Loucy (cell line): ENCODE measurements at regions not wholly inside any gene's neighbourhood (a gene's known extent, or its start where the extent isn't known, plus 50 kb on each side); places are given as distances from the start of the nearest gene placed in this dataset.

Experiments
- H2AFZ ChIP-seq: fragments of 200-600 bp; sonication (generic); 2 replicates; pipeline ENCODE4 v1.6.0; 2016; ENCODE audit warnings: antibody characterized with exemption, mild to moderate bottlenecking, low read length, moderate library complexity
- H3F3A ChIP-seq: fragments of 200-600 bp; 2 replicates; pipeline ENCODE4 v1.6.0; 2016; ENCODE audit warnings: antibody characterized with exemption, low read depth, mild to moderate bottlenecking
- H3K27me3 ChIP-seq: fragments of 200-600 bp; sonication (generic); 2 replicates; pipeline ENCODE4 v1.6.1; 2014; ENCODE audit warnings: low read length, mild to moderate bottlenecking; ENCODE audit not compliant: insufficient read depth, poor library complexity, severe bottlenecking
- H3K36me3 ChIP-seq: fragments of 200-600 bp; sonication (generic); 2 replicates; pipeline ENCODE4 v1.6.1; 2016; ENCODE audit warnings: low read length; ENCODE audit not compliant: insufficient read depth
- H3K4me1 ChIP-seq: fragments of 200-600 bp; sonication (generic); 2 replicates; pipeline ENCODE4 v1.5.1; 2014; ENCODE audit warnings: low read length, mild to moderate bottlenecking; ENCODE audit not compliant: insufficient read depth, poor library complexity, severe bottlenecking
- H3K4me2 ChIP-seq: fragments of 200-600 bp; sonication (generic); 2 replicates; pipeline ENCODE4 v1.6.0; 2014; ENCODE audit warnings: antibody characterized with exemption, low read length, low read depth, mild to moderate bottlenecking; ENCODE audit not compliant: poor library complexity, severe bottlenecking
- H3K4me3 ChIP-seq: fragments of 200-600 bp; sonication (generic); 2 replicates; pipeline ENCODE4 v1.5.1; 2014; ENCODE audit warnings: low read length, mild to moderate bottlenecking, mixed read lengths; ENCODE audit not compliant: poor library complexity, severe bottlenecking
- H3K79me2 ChIP-seq: fragments of 200-600 bp; sonication (generic); 2 replicates; pipeline ENCODE4 v1.6.1; 2014; ENCODE audit warnings: low read length; ENCODE audit not compliant: insufficient read depth
- H3K9ac ChIP-seq: fragments of 200-600 bp; sonication (generic); 2 replicates; pipeline ENCODE4 v1.6.0; 2014; ENCODE audit warnings: mild to moderate bottlenecking, low read depth, low read length, moderate library complexity; ENCODE audit not compliant: poor library complexity, severe bottlenecking
- H3K9me2 ChIP-seq: fragments of 200-600 bp; sonication (generic); replicated peaks from 2 replicates; pipeline ENCODE4 v1.6.1; 2016; ENCODE audit warnings: low read depth, low read length, mixed read lengths
- H3K9me3 ChIP-seq: fragments of 200-600 bp; sonication (generic); 2 replicates; pipeline ENCODE4 v1.6.1; 2014; ENCODE audit warnings: mild to moderate bottlenecking, antibody characterized with exemption, low read length, low read depth; ENCODE audit not compliant: insufficient read depth
- H4K20me1 ChIP-seq: fragments of 200-600 bp; sonication (generic); 2 replicates; pipeline ENCODE4 v1.6.0; 2014; ENCODE audit warnings: antibody characterized with exemption, low read length, mild to moderate bottlenecking; ENCODE audit not compliant: insufficient read depth, poor library complexity, severe bottlenecking
- EZH2phosphoT487 ChIP-seq: fragments of 200-600 bp; IDR thresholded peaks from 2 replicates; pipeline ENCODE4 v1.6.1; 2018; ENCODE audit warnings: antibody characterized with exemption, mild to moderate bottlenecking, moderate library complexity, borderline replicate concordance
- TF ChIP-seq, protein P1 (sequence below): fragments of 200-600 bp; sonication (generic); conservative IDR thresholded peaks from 2 replicates; pipeline ENCODE4 v1.5.1; 2014; ENCODE audit warnings: mild to moderate bottlenecking, antibody characterized with exemption, low read length

DNA sequence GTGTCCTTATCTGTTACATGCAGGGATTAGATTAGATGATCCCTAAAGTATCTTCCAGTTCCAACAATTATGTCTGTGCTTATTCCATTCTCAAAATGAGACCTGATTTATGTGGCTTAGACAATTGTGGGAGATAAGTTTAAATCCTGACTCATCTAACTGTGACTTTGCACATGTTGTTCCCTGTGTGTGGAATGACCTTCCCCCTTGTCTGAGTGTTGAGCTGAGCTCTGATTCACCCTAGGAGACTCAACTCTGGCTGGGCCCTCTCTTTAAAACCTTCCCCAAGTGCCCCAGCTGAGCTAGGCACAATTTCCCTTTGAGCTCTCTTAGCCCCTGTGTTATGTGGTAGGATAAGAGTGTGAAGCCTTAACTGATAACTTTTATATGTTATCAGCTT is 118.9 kb upstream of the ELL2 start:
- H4K20me1 ChIP-seq = no peaks in the 10 kb centered on the region
- H3K27me3 ChIP-seq = no peaks in the 10 kb centered on the region
- no peak for TF ChIP-seq EZH2phosphoT487
- H3K4me2 ChIP-seq = no peak overlapping the region
- H3K36me3 ChIP-seq = no peaks in the 10 kb centered on the region
- H3K9ac ChIP-seq = no peak overlapping the region
- no peak overlapping the region for H3K4me3 ChIP-seq
- H2AFZ ChIP-seq = no peak overlapping the region
- H3K9me2 ChIP-seq = no peaks in the 10 kb centered on the region
- H3K9me3 ChIP-seq = no peaks in the 10 kb centered on the region
- peaks cover 11% of the 10 kb centered on the region for H3K4me1 ChIP-seq
- H3K79me2 ChIP-seq = no peaks in the 10 kb centered on the region
- no peaks in the 10 kb centered on the region for H3F3A ChIP-seq

DNA sequence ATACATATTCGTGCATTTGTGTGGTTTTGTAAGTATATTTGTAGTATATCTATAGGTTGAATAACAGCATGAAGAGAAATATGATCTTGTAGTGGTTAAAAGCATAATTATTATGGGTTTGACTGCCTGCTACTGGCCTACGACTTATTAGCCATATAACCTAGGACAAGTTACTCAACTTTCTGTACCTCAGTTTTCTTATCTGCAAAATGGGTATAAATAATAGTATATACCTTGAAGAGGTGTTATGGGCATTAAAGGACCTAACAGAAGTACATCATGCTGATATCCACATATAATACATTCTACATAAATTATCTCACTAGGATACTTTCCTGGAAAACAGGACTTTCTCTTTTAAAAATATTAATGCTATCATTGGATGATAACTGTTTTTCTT is 118.3 kb upstream of the ELL2 start:
- Histone ChIP-seq H3K27me3 (no peaks in the 10 kb centered on the region), H3K9me2 (no peaks in the 10 kb centered on the region), H3K79me2 (no peaks in the 10 kb centered on the region), H3K4me2 (no peak overlapping the region), H3K9ac (no peak overlapping the region), H2AFZ (no peak overlapping the region), H3K4me3 (no peak overlapping the region), H3K36me3 (no peaks in the 10 kb centered on the region), H4K20me1 (no peaks in the 10 kb centered on the region), H3K9me3 (no peaks in the 10 kb centered on the region), H3F3A (no peaks in the 10 kb centered on the region), H3K4me1 (peaks cover 15% of the 10 kb centered on the region)
- TF ChIP-seq, protein P1, sequence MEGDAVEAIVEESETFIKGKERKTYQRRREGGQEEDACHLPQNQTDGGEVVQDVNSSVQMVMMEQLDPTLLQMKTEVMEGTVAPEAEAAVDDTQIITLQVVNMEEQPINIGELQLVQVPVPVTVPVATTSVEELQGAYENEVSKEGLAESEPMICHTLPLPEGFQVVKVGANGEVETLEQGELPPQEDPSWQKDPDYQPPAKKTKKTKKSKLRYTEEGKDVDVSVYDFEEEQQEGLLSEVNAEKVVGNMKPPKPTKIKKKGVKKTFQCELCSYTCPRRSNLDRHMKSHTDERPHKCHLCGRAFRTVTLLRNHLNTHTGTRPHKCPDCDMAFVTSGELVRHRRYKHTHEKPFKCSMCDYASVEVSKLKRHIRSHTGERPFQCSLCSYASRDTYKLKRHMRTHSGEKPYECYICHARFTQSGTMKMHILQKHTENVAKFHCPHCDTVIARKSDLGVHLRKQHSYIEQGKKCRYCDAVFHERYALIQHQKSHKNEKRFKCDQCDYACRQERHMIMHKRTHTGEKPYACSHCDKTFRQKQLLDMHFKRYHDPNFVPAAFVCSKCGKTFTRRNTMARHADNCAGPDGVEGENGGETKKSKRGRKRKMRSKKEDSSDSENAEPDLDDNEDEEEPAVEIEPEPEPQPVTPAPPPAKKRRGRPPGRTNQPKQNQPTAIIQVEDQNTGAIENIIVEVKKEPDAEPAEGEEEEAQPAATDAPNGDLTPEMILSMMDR = no peak
- no peak for TF ChIP-seq EZH2phosphoT487

DNA sequence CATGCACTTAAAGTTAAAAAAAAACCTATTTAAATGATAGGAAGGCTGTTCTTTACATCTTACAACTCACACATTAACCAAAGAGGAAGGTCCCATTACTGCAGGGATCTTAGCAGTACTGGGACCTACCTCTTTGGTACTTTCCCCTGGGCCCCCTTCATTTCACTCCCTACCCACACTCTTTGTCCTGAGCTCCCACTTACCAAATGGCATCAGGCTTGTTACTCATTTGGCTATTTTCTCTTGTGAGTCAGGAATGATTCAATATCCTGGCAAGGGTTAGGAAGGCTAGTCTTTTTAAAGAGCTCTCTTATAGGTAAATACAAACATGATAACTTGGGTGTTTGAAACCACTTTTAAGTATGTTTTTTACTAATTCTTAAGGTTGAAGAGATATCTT is 117.4 kb upstream of the ELL2 start:
- Histone ChIP-seq H3K79me2 (no peaks in the 10 kb centered on the region), H3K9me2 (no peaks in the 10 kb centered on the region), H2AFZ (no peak overlapping the region), H3K9ac (no peak overlapping the region), H4K20me1 (no peaks in the 10 kb centered on the region), H3K27me3 (no peaks in the 10 kb centered on the region), H3K4me2 (no peak overlapping the region), H3K9me3 (no peaks in the 10 kb centered on the region), H3K36me3 (no peaks in the 10 kb centered on the region), H3K4me3 (no peak overlapping the region), H3K4me1 (peaks cover 20% of the 10 kb centered on the region), H3F3A (no peaks in the 10 kb centered on the region)
- no peak for TF ChIP-seq EZH2phosphoT487
- TF ChIP-seq, protein P1 = no peak

DNA sequence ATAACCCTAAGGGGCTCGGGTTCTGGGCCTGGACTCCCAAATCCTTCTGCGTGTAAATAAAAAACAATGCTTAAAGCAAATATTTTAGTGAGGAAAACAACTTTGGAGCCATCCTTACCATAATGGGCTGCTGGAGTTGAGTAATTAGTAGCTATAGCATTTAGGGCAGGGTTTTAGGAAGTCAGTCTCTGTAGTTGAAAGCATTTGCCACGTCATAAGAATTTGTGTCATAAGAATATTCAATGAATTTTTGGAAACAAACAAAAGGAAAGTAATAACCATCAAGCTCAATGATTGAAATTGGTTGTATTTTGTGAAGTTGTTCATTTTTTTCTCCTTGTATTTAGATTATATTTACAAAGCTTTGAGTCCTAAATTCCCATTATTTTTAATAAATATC is 114.8 kb upstream of the ELL2 start:
- no peak overlapping the region for H3K9ac ChIP-seq
- no peaks in the 10 kb centered on the region for H4K20me1 ChIP-seq
- no peak overlapping the region for H3K4me2 ChIP-seq
- H3F3A ChIP-seq = no peaks in the 10 kb centered on the region
- no peaks in the 10 kb centered on the region for H3K36me3 ChIP-seq
- H2AFZ ChIP-seq = no peak overlapping the region
- no peak overlapping the region for H3K4me3 ChIP-seq
- no peaks in the 10 kb centered on the region for H3K79me2 ChIP-seq
- no peaks in the 10 kb centered on the region for H3K27me3 ChIP-seq
- H3K9me3 ChIP-seq = no peaks in the 10 kb centered on the region
- no peaks in the 10 kb centered on the region for H3K9me2 ChIP-seq
- peaks cover 16% of the 10 kb centered on the region for H3K4me1 ChIP-seq
- TF ChIP-seq, protein P1 = no peak
- no peak for TF ChIP-seq EZH2phosphoT487
